Cerebellar nuclear complex (tissue), 1 donor: ENCODE measurements at regions not wholly inside any gene's neighbourhood (a gene's known extent, or its start where the extent isn't known, plus 50 kb on each side); places are given as distances from the start of the nearest gene placed in this dataset.
A peak's percentile ranks its signal among the peaks of the same experiment; 100 is the strongest.

Experiments used
- DNase-seq, 2 experiments: peaks; one replicate each; lab custom pipeline; 2025; lab: John Stamatoyannopoulos, UW

- DNase-seq, result no peak
Observed at GRCh38 chr4:24719615-24720014, 75.8 kb upstream of the SOD3 start.

GRCh38 chr4:24720436-24720835 is 74.9 kb upstream of the SOD3 start:
- DNase-seq, result no peak

GRCh38 chr4:24720979-24721378 is 74.4 kb upstream of the SOD3 start:
- no peak for DNase-seq

DNA sequence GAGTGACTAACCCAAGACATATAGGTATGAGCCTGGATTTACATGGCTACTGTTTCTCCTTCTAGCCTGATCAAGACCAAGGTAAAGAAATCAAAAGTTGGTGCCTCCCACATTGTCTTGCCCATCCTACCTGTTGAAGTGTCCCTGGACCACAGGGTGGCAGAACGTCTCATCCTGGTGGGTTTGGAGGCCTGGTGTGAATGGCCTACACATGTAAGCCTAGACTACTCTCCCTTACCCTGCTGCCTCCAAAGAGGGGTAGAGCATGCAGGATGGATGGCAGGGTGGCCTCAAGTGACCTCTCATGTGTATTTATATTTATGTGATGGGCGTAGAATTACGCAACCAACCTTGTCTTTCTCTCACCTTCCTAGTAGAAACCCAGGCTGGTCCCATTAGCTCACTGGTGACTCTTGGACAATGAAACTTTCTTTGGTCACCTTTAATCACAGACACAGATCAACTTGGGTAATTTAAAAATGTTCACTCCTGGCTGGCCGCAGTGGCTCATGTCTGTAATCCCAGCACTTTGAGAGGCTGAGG is 73.3 kb upstream of the SOD3 start:
- DNase-seq, result no peak

DNA sequence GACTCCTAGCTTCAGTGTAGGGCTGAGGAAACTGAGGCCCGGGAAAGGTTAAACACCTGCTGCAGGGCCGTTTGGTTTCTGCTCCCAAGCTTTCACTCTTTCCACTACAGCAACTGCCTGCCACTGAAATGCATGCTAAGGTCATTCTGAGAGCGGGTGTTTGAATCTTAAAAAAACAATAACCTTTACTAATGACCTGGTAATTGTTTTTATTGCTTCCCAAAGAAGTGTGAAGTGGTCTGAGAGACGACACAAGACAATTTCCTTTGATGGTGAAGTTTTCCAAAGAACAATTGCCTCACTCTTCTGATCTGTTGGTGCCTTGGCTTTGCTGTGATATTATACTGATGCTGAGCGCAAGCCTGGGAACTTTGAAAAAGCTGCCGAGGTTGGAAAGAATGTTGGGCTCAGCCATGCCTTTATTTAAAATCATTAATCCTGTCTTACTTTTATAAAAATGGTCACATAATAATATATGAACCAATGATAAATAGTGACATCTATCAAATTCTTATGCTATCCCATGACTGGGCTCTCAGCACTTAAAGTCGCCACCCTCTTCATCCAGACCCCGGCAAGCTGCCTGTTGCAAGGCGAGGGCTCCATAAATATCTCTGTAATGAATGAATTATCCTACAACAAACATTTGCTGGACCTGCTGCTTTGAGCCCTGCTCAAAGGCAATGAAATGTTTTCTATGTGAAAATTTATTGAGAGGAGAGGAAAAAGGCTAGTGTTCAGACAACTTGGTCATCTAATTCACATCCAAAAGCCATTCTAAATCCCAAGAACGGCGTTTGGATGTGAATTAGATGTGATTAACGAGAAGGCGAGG is 67.8 kb upstream of the SOD3 start:
- no peak for DNase-seq

DNA sequence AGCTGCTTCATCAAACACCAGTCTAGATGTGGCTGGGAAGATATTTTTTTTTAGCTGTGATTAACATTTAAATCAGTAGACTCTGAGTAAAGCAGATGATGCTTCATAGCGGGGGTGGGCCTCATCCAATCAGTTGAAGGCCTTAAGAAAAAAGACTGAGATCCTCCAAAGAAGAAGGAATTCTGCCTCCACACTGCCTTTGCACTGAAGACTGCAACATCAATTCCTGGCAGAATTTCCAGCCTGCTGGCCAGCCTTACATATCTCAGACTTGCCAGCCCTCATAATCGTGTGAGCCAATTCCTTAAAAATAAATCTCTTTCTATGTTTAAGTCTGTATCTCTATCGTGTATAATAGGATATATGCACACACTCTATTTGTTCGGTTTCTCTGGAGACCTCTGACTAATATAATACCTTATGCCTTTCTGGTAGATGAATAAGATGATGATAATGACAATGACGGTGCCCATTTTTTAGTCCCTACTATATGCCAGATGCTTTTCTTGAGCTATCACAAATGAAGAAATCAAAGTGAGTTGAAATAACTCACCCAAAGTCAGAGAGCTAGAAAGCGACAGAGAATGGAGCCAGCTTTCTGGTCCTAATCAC is 66.1 kb upstream of the SOD3 start:
- DNase-seq, result no peak

GRCh38 chr4:24730256-24731001 is 64.9 kb upstream of the SOD3 start:
- peak; percentile 68 to 86 for DNase-seq

GRCh38 chr4:24731448-24731847 is 63.9 kb upstream of the SOD3 start:
- DNase-seq, result no peak

DNA sequence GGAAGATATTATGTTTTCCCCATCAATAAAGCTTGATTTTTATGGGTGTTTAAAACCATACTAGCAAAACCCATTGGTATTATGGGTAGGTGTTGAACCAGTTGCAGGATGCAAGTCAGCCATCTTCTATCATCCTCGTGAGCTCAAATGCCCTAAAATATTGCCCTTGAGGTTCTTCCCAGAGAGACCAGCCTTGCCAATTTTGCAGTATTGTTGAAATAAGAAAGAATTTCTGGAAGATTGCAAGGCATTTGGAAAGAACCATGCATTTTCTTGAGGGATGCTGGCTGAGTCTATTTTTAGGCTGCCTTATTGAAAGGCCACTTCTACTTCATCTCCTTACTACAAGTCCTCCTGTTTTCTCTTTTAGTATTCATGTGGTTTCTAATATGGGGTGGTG is 60.9 kb upstream of the SOD3 start:
- no peak for DNase-seq

DNA sequence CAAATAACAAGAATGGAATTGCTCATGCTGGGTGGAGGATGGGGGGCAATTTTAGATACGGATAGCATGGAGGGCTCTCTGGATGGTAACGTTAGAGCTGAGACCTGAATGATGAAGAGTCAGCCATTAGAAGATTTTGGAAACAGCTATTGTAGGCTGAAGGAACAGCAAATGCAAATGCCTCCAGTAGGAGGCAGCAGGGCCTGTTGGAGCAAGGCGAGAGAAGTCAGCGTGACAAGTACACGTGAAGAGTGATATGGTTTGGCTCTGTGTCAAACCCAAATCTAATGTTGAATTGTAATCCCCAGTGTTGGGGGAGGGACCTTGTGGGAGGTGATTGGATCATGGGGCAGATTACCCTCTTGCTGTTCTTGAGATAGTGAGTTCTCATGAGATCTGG is 59.3 kb upstream of the SOD3 start:
- no peak for DNase-seq

DNA sequence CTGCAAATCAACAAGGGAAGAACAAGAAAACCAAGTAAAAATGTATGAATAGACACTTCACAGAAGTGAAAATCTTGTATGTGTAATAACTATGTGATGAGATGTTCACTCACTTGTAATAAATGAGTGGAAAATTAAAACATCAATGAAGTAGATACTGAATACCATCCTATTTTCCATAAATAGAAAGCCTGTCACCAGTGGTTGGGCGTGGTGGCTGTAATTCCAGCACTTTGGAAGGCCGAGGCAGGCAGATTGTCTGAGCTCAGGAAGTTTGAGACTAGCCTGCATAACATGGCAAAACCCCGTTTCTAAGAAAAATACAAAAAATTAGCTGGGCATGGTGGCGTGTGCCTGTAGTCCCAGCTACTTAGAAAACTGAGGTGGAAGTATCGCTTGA is 53.5 kb upstream of the SOD3 start:
- DNase-seq, result no peak

DNA sequence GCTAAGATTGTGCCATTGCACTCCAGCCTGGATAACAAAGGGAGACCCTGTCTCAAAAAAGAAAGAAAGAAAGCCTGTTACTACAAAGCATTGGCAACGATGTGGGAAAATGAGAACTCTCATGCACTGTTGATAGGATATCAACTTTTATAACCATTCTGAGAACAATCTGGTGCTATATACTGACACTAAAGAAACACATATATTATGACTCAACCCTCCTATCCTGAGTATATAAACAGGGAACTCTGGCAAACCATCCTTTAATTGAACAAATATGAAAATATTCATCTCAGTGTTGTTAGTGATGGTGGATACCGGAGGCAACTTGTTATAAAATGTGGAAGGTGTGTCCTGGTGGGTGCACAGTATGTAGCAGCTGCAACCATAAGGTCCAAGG is 53.0 kb upstream of the SOD3 start:
- no peak for DNase-seq

DNA sequence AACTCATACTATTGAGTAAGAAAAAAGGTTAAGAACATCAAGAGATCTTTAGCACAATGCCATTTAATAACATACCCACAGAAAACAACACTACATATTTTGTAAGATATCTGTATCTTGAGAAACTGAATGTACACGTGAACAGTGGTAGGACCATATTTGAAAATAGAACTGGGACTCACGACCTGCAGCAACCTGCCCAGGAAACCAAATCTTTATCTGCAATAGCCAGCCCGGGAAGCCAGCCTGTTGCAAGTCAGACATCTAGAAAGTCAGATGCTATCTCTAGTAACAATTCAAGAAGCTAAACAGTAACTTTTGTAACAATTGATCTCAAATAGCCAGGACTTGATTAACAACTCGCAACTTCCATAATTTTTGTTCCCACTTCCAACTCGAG is 52.6 kb upstream of the SOD3 start:
- DNase-seq, result no peak

DNA sequence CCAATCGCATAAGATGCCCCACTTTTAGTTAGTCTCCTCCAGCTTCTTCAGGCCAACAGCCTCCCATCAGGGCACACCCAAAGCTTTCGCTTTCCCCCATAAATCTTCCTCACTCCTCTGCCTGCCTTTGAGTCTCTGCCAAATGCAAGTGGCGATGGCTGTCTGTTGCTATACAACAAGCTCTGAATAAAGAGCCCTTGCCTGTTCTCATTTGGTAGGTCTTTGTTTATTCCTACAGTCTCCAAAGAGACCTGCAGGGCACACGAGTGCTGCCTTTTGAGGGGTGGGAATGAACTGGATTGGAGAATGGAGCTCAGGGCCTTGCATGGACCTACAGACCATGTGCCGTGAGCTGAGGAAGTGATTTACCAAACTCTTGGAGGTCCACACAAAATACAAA is 52.2 kb upstream of the SOD3 start:
- DNase-seq, result no peak

- DNase-seq, result no peak
Observed at GRCh38 chr4:24743927-24744326, 51.4 kb upstream of the SOD3 start.

GRCh38 chr4:24745172-24745895 is 50.0 kb upstream of the SOD3 start:
- no peak for DNase-seq
